Glutamatergic neuron (in vitro differentiated cells): ENCODE measurements at regions not wholly inside any gene's neighbourhood (a gene's known extent, or its start where the extent isn't known, plus 50 kb on each side); places are given as distances from the start of the nearest gene placed in this dataset.
A peak's percentile ranks its signal among the peaks of the same experiment; 100 is the strongest.

Experiments used
- DNase-seq: peaks from one replicate; pipeline ENCODE4 v3.0.0; 2022
- H3K27ac Mint-ChIP-seq: one replicate; pipeline ENCODE4 v1.8.0; 2020; ENCODE audit warnings: mild to moderate bottlenecking, mixed read lengths, inconsistent platforms; ENCODE audit not compliant: unreplicated experiment
- H3K27me3 Mint-ChIP-seq: one replicate; pipeline ENCODE4 v1.8.0; 2020; ENCODE audit warnings: mild to moderate bottlenecking, moderate library complexity, mixed read lengths, inconsistent platforms; ENCODE audit not compliant: unreplicated experiment
- H3K36me3 Mint-ChIP-seq: one replicate; pipeline ENCODE4 v1.8.0; 2020; ENCODE audit warnings: mild to moderate bottlenecking, mixed read lengths, inconsistent platforms; ENCODE audit not compliant: unreplicated experiment
- H3K4me1 Mint-ChIP-seq: one replicate; pipeline ENCODE4 v1.8.0; 2020; ENCODE audit warnings: mild to moderate bottlenecking, low read depth, mixed read lengths, inconsistent platforms; ENCODE audit not compliant: unreplicated experiment
- H3K4me3 Mint-ChIP-seq: one replicate; pipeline ENCODE4 v1.8.0; 2020; ENCODE audit warnings: mild to moderate bottlenecking, mixed read lengths, inconsistent platforms; ENCODE audit not compliant: unreplicated experiment
- H3K9me3 Mint-ChIP-seq: one replicate; pipeline ENCODE4 v1.8.0; 2020; ENCODE audit warnings: mild to moderate bottlenecking, moderate library complexity, mixed read lengths, inconsistent platforms; ENCODE audit not compliant: unreplicated experiment
- TF ChIP-seq, protein P1 (sequence below): fragments of 200-600 bp; sonication (generic); IDR thresholded peaks from one replicate; pipeline ENCODE4 v1.5.0; 2021; ENCODE audit not compliant: partially characterized antibody, unreplicated experiment

DNA sequence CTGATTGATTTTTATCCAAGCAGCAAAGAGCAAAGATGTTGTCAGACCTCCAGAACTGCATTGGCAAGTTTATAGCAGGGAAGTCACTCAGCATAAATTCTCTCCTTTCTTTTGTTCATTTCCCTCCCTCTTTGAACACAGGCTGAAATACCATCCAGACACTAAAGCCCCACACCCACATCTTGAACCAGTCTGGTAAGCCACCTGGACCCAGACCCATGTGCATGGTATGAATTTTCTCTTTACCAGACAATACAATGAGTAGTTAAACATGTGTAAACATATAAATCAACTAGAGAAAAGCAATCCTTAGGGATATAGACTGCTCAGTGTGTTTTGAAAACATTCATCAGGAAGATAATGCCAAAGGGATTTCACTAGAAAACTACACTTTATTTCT, 488.3 kb upstream of the FLRT2 start:
- H3K36me3 Mint-ChIP-seq: peaks cover under 1% of the 10 kb centered on the region
- no peak for DNase-seq
- peaks cover 18% of the 10 kb centered on the region for H3K4me1 Mint-ChIP-seq
- TF ChIP-seq, protein P1, sequence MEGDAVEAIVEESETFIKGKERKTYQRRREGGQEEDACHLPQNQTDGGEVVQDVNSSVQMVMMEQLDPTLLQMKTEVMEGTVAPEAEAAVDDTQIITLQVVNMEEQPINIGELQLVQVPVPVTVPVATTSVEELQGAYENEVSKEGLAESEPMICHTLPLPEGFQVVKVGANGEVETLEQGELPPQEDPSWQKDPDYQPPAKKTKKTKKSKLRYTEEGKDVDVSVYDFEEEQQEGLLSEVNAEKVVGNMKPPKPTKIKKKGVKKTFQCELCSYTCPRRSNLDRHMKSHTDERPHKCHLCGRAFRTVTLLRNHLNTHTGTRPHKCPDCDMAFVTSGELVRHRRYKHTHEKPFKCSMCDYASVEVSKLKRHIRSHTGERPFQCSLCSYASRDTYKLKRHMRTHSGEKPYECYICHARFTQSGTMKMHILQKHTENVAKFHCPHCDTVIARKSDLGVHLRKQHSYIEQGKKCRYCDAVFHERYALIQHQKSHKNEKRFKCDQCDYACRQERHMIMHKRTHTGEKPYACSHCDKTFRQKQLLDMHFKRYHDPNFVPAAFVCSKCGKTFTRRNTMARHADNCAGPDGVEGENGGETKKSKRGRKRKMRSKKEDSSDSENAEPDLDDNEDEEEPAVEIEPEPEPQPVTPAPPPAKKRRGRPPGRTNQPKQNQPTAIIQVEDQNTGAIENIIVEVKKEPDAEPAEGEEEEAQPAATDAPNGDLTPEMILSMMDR: no peak
- H3K9me3 Mint-ChIP-seq: peaks cover 3% of the 10 kb centered on the region
- H3K4me3 Mint-ChIP-seq: no peak overlapping the region
- H3K27ac Mint-ChIP-seq: peak overlapping the region; percentile 7
- no peaks in the 10 kb centered on the region for H3K27me3 Mint-ChIP-seq

DNA sequence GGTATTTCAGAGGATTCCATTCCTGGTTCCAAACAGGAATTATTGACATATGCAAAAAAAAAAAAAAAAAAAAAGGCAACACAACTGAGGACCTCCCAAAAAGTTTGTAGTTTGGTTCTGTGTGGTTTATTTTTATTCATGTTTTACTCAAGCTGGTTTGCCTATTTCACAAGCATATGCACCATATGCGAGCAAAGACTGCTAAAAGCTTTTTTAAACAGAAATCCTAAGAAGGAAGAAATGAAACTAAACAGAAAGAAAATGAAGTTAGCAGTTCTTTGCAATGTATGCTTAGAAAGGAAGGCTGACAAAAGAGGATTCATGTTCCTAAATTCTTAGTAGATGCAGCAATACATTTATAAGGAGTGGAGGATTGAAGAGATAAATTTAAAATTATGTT, 487.6 kb upstream of the FLRT2 start:
- Mint-ChIP-seq H3K4me3 (no peak overlapping the region), H3K4me1 (peaks cover 18% of the 10 kb centered on the region), H3K27me3 (peaks cover 1% of the 10 kb centered on the region), H3K27ac (no peak overlapping the region), H3K9me3 (peaks cover 3% of the 10 kb centered on the region), H3K36me3 (peaks cover 7% of the 10 kb centered on the region)
- DNase-seq: no peak
- TF ChIP-seq, protein P1: no peak

DNA sequence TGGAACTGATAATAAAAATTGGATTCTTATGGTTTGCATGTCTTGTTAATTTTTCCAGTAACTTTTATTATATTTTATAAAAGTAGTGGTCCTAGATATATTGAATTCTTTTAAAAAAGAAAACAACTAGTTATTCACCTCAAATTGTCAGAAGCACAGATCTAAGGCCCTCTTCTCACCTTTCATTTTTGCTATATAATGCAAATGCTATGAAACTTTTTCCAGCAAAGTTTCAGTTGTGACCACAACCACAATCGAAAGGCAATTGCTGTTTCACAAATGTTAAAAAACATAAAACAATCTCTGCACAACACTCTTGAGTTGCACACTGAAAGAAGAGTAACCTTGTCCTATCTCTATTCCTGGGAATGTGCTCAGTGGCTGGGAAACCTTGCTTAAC, 479.8 kb upstream of the FLRT2 start:
- Mint-ChIP-seq H3K9me3 (peaks cover 4% of the 10 kb centered on the region), H3K27ac (no peak overlapping the region), H3K4me1 (no peaks in the 10 kb centered on the region), H3K4me3 (no peak overlapping the region), H3K36me3 (peaks cover 30% of the 10 kb centered on the region), H3K27me3 (peaks cover 1% of the 10 kb centered on the region)
- TF ChIP-seq, protein P1: no peak
- DNase-seq: no peak

DNA sequence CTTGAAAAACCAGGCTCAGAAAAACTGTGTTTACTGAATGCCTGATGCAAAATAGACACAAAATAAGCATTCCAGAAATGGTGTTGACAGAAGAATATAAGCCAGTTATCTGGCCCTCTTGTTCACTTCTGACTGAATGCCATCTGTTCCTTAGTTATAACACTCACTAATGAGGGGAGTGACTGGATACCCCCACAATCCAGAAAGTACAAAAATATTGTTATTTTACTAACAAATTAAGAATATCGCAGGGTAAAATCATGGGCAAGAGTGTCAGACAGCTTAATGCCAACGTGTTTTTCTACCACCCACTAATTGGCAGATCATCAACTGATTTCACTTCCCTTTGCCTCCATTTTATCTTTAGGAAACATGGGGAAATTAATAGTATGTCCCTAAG, 477.3 kb upstream of the FLRT2 start:
- Mint-ChIP-seq H3K27ac (no peak overlapping the region), H3K4me1 (no peaks in the 10 kb centered on the region), H3K4me3 (no peak overlapping the region), H3K9me3 (peaks cover 5% of the 10 kb centered on the region), H3K36me3 (peaks cover 19% of the 10 kb centered on the region), H3K27me3 (peaks cover 3% of the 10 kb centered on the region)
- TF ChIP-seq, protein P1: no peak
- no peak for DNase-seq

DNA sequence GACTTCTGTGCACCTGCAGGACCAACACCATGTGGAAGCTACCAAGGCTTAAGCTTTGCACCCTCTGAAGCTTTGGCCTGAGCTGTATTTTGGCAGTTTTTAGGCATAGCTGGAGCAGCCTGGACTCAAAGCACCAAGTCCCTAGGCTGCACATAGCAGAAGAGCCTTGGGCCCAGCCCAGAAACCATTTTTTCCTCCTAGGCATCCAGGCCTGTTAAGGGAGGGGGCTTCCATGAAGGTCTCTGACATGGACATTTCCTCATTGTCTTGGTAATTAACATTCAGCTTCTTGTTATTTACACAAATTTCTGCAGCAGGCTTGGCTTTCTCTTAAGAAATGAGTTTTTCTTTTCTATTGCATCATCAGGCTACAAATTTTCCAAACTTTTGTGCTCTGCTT, 475.8 kb upstream of the FLRT2 start:
- no peaks in the 10 kb centered on the region for H3K4me1 Mint-ChIP-seq
- TF ChIP-seq, protein P1: no peak
- peaks cover 5% of the 10 kb centered on the region for H3K9me3 Mint-ChIP-seq
- H3K36me3 Mint-ChIP-seq: peaks cover 19% of the 10 kb centered on the region
- H3K27ac Mint-ChIP-seq: no peak overlapping the region
- H3K4me3 Mint-ChIP-seq: no peak overlapping the region
- peaks cover 3% of the 10 kb centered on the region for H3K27me3 Mint-ChIP-seq
- no peak for DNase-seq
